Activated T-helper 1 cell treated with anti-CD3 and anti-CD28 coated beads, Interleukin-12 subunit alpha, Interleukin-12 subunit beta, Interleukin-2, Interleukin-4 antibody, amounts not matched to agents 30 ng/mL and 10 ng/mL and 1 ng/mL, durations not matched to agents 14 hours and 24 hours and 36 hours (primary cell): ENCODE measurements at regions not wholly inside any gene's neighbourhood (a gene's known extent, or its start where the extent isn't known, plus 50 kb on each side); places are given as distances from the start of the nearest gene placed in this dataset.
"Not testable (repeated sequence)": the region's sequence is repeated elsewhere in the genome, so short reads cannot be mapped to it uniquely, and the experiment has no call there.

Source experiments
- DNase-seq: peaks from one replicate; pipeline ENCODE4 v3.0.0; 2021; ENCODE audit warnings: low spot score
- H3K27ac Mint-ChIP-seq: one replicate; pipeline ENCODE4 v1.8.0; 2021; ENCODE audit warnings: mild to moderate bottlenecking, mixed read lengths
- H3K27me3 Mint-ChIP-seq: one replicate; pipeline ENCODE4 v1.8.0; 2022; ENCODE audit warnings: mild to moderate bottlenecking, moderate library complexity, mixed read lengths; ENCODE audit not compliant: insufficient read depth
- H3K36me3 Mint-ChIP-seq: one replicate; pipeline ENCODE4 v1.8.0; 2021; ENCODE audit warnings: low read depth, mixed read lengths
- H3K4me1 Mint-ChIP-seq: one replicate; pipeline ENCODE4 v1.8.0; 2021; ENCODE audit warnings: low read depth, mixed read lengths
- H3K4me3 Mint-ChIP-seq: one replicate; pipeline ENCODE4 v1.8.0; 2021; ENCODE audit warnings: mild to moderate bottlenecking, moderate library complexity, mixed read lengths
- H3K9me3 Mint-ChIP-seq: one replicate; pipeline ENCODE4 v1.8.0; 2021; ENCODE audit warnings: mixed read lengths
- intact Hi-C: fragments of 100-400 bp; cut with micrococcal nuclease; formaldehyde crosslinking; loops from one replicate; pipeline ENCODE4 v1.15.1; 2024

DNA sequence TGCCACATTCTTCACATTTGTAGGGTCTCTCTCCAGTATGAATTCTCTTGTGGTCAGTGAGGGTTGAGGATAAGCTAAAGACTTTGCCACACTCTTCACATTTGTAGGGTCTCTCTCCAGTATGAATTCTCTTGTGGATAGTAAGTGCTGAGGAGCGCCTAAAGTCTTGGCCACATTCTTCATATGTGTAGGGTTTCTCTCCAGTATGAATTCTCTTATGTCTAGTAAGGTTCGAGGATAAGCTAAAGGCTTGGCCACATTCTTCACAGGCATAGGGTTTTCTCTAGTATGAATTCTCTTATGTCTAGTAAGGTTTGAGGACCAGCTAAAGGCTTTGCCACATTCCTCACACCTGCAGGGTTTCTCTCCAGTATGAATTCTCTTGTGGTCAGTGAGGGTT, 706.9 kb upstream of the ZNF722 start:
- H3K27me3 Mint-ChIP-seq, H3K36me3 Mint-ChIP-seq, intact Hi-C loops, DNase-seq, H3K27ac Mint-ChIP-seq, H3K4me1 Mint-ChIP-seq, H3K4me3 Mint-ChIP-seq, H3K9me3 Mint-ChIP-seq: not testable (repeated sequence)

DNA sequence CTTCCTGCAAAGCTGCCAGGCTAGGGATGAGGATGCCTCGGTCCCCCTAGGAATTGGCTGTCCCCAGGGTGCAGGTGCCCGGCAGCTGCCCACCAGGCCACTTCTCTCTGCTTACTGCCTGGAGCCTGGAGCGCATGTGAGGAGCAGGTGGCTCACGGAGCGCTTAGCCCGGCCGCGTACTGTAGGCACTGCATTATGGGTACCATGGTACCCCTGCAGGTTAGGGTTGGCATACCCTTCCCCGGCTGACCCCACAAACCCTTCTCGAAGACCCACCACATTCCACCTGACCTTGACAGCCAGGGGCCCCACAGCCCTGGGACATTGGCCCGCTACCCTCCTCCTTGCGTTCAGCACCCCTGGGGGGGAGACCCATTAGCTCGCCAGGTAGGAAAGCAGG, 681.1 kb upstream of the ZNF722 start:
- H3K9me3 Mint-ChIP-seq, DNase-seq, H3K27ac Mint-ChIP-seq, H3K36me3 Mint-ChIP-seq, intact Hi-C loops, H3K27me3 Mint-ChIP-seq, H3K4me1 Mint-ChIP-seq, H3K4me3 Mint-ChIP-seq: not testable (repeated sequence)

DNA sequence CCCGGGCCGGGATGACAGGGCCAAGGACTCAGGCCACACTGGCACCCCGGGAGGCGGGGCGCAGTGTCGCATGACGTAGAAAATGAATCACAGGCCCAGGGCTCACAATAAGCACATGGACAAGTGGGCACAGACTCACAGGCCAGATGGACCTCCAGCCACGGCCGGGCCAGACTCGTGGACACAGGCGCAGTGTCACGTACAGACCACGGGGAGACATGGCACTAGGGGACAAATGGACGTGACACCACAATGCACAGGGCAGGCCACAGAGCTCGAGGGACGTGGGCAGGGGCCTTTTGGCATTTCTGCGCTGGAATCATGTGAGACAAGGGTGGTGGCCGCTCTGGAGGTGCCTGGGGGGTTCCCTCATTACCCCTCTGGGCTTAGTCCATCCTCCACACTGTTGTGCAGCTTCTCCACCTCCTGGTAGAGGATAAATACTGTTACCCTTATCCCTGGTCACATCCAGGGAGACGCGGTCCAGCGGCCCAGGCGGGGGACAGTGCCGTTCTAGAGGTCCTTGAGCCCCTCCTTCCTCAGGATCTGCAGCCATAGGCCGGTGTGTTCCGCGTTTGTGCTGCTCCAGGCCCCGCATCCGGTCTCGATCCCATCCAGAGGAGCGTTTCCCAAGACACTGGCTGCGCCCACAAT, 649.8 kb upstream of the ZNF722 start:
- DNase-seq, H3K4me3 Mint-ChIP-seq, intact Hi-C loops, H3K9me3 Mint-ChIP-seq, H3K4me1 Mint-ChIP-seq, H3K27ac Mint-ChIP-seq, H3K27me3 Mint-ChIP-seq, H3K36me3 Mint-ChIP-seq: not testable (repeated sequence)

DNA sequence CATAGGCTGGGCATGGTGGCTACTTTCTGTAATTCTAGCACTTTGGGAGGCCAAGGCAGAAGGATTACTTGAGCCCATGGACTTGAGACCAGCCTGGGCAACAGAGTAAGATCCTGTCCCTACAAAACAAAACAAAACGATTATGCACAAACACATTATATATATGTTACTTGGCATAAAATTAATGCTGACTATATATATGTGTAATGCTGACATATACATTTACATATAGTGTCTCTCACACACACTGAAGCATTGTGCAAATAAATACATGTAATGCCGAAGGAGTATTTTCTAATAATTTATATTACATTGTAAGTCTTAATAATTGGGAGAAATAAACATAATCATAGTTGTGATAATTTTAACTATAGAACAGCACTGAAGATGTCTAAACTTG, 621.8 kb upstream of the ZNF722 start:
- Mint-ChIP-seq H3K27ac (no peak overlapping the region), H3K4me1 (no peaks in the 10 kb centered on the region), H3K36me3 (no peaks in the 10 kb centered on the region)

DNA sequence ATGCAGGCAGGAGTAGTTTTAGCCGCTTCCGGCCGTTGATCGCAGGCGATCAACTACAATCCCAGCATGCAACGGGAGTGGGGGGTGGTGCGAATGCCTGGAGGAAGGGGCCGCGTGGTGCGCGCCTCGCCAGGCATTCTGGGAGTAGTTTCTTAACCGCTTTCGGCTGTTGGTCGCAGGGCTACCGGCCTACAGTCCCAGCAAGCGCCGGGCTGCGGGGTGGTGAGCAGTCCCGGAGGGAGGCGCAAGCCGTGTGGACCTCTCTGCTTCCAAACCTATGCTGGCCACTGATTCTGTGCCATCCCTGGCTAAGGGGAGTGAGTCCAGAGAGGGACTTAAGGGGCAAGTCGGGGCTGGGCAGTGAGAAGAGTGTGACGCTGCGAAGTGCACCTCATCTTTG, 604.5 kb upstream of the ZNF722 start:
- H3K27me3 Mint-ChIP-seq, result not testable (repeated sequence)

More for the DNA sequence above, 621.8 kb upstream of the ZNF722 start:
- H3K27me3 Mint-ChIP-seq, result no peaks in the 10 kb centered on the region
- intact Hi-C loops, result no loop called here
- H3K9me3 Mint-ChIP-seq, result peaks cover 30% of the 10 kb centered on the region
- H3K4me3 Mint-ChIP-seq, result no peak overlapping the region
- DNase-seq, result no peak

DNA sequence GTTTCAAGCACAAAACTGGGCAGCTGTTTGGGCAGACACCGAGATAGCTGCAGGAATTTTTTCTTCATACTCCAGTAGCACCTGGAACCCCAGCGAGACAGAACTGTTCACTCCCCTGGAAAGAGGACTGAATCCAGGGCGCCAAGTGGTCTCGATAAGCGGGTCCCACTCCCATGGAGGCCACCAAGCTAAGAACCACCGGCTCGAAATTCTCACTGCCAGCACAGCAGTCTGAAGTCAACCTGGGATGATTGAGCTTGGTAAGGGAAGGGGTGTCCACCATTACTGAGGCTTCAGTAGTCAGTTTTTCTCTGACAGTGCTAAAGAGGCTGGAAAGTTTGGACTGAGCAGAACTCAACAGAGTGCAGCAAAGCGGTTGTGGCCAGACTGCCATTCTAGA, 590.8 kb upstream of the ZNF722 start:
- H3K36me3 Mint-ChIP-seq, H3K9me3 Mint-ChIP-seq, H3K27ac Mint-ChIP-seq, H3K4me1 Mint-ChIP-seq, H3K27me3 Mint-ChIP-seq, intact Hi-C loops, H3K4me3 Mint-ChIP-seq: not testable (repeated sequence)
- DNase-seq, result peak; percentile 0

More for the DNA sequence above, 604.5 kb upstream of the ZNF722 start:
- intact Hi-C loops, H3K4me3 Mint-ChIP-seq, DNase-seq, H3K27ac Mint-ChIP-seq, H3K36me3 Mint-ChIP-seq, H3K9me3 Mint-ChIP-seq, H3K4me1 Mint-ChIP-seq: not testable (repeated sequence)
